PC-9 (cell line): ENCODE measurements at regions not wholly inside any gene's neighbourhood (a gene's known extent, or its start where the extent isn't known, plus 50 kb on each side); places are given as distances from the start of the nearest gene placed in this dataset.

Experiments
- BruUV-seq: library from RNA; stranded (reverse); fragments of 400-500 nt; replicated peaks from 2 replicates; lab custom pipeline; 2021; lab: Mats Ljungman, UMichigan
- CTCF ChIA-PET: fragments of 300-600 bp; sonication (Branson Sonifier 250); formaldehyde crosslinking; loops from one replicate; lab custom pipeline; 2022; ENCODE audit warnings: antibody characterized with exemption; lab: Charles Lee
- POLR2A ChIA-PET: fragments of 300-600 bp; sonication (Branson Sonifier 250); formaldehyde crosslinking; loops from one replicate; lab custom pipeline; 2022; ENCODE audit warnings: antibody characterized with exemption; ENCODE audit not compliant: unreplicated experiment; lab: Charles Lee
- DNase-seq, 2 experiments: peaks; one replicate each; pipeline versions ENCODE4 v3.0.0 to v3.0.0-alpha.2; 2015 to 2022; ENCODE audit warnings: mixed read lengths in 1 of 2
- H2AFZ ChIP-seq: fragments of 200-600 bp; sonication (generic); 2 replicates; pipeline ENCODE4 v1.8.1; 2017; ENCODE audit warnings: antibody characterized with exemption
- H3F3A ChIP-seq: fragments of 200-600 bp; sonication (generic); 2 replicates; pipeline ENCODE4 v1.8.1; 2017; ENCODE audit warnings: antibody characterized with exemption, mild to moderate bottlenecking, low read depth; ENCODE audit not compliant: insufficient read depth
- H3K27ac ChIP-seq: fragments of 200-600 bp; sonication (generic); 2 replicates; pipeline ENCODE4 v1.6.1; 2016; ENCODE audit warnings: mixed run types
- H3K27me3 ChIP-seq: fragments of 200-600 bp; sonication (generic); 2 replicates; pipeline ENCODE4 v1.6.1; 2016; ENCODE audit warnings: low read depth, mixed run types; ENCODE audit not compliant: insufficient read depth
- H3K36me3 ChIP-seq: fragments of 200-600 bp; sonication (generic); 2 replicates; pipeline ENCODE4 v1.6.1; 2016; ENCODE audit warnings: low read depth, mixed run types
- H3K4me1 ChIP-seq: fragments of 200-600 bp; sonication (generic); replicated peaks from 2 replicates; pipeline ENCODE4 v1.6.1; 2016; ENCODE audit warnings: mixed run types; ENCODE audit not compliant: insufficient read depth
- H3K4me2 ChIP-seq: fragments of 200-600 bp; sonication (generic); 2 replicates; pipeline ENCODE4 v1.6.1; 2017; ENCODE audit warnings: mixed run types
- H3K4me3 ChIP-seq: fragments of 200-600 bp; sonication (generic); 2 replicates; pipeline ENCODE4 v1.6.1; 2016; ENCODE audit warnings: mixed run types
- H3K79me2 ChIP-seq: fragments of 200-600 bp; sonication (generic); 2 replicates; pipeline ENCODE4 v1.6.1; 2017; ENCODE audit warnings: low read depth, mixed run types
- H3K9me2 ChIP-seq: fragments of 200-600 bp; sonication (generic); 2 replicates; pipeline ENCODE4 v1.8.1; 2017; ENCODE audit warnings: mild to moderate bottlenecking; ENCODE audit not compliant: insufficient read depth
- H3K9me3 ChIP-seq: fragments of 200-600 bp; sonication (generic); 2 replicates; pipeline ENCODE4 v1.8.1; 2016; ENCODE audit warnings: low read depth; ENCODE audit not compliant: insufficient read depth
- H4K20me1 ChIP-seq: fragments of 200-600 bp; sonication (generic); 2 replicates; pipeline ENCODE4 v1.8.1; 2017; ENCODE audit not compliant: insufficient read depth
- EZH2 ChIP-seq: fragments of 200-600 bp; sonication (generic); IDR thresholded peaks from 2 replicates; pipeline ENCODE4 v1.8.0; 2017; ENCODE audit warnings: antibody characterized with exemption, low read depth
- intact Hi-C: fragments of 100-400 bp; cut with micrococcal nuclease; formaldehyde crosslinking; loops from one replicate; pipeline ENCODE4 v1.10.0; 2022; ENCODE audit not compliant: unreplicated experiment
- TF ChIP-seq, protein P1 (sequence below): fragments of 200-600 bp; sonication (generic); conservative IDR thresholded peaks from 2 replicates; pipeline ENCODE4 v1.6.1; 2017; ENCODE audit warnings: mixed run types, antibody characterized with exemption, mild to moderate bottlenecking, moderate library complexity

DNA sequence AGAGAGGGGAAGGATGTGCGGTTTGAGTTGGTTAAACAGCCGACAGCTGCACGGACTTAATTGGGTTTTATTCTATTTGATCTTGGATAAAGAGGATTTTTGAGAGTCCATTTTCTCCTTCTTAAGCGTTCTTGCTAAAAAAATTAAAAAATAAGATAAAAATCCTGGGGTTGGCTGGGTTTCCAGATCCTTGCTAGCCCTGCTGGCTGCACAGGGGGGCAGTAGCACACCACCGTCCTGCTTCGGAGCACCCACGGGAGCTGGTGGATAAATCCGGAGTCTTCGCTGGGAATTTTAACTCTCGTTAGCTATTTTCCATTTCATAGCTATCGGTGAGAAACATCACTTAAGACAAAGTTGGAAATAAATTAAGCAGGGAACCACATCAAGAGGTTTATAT, 792.0 kb downstream of the TYW1 start:
- no peaks in the 10 kb centered on the region for H3K9me3 ChIP-seq

GRCh38 chr7:67791918-67792317, 795.3 kb downstream of the TYW1 start:
- H3K4me2 ChIP-seq = no peak overlapping the region
- H3K36me3 ChIP-seq = no peaks in the 10 kb centered on the region
- no peaks in the 10 kb centered on the region for H3K79me2 ChIP-seq
- peaks cover 21% of the 10 kb centered on the region for H3K27me3 ChIP-seq
- CTCF ChIA-PET = no interaction called here
- H3K9me2 ChIP-seq = no peaks in the 10 kb centered on the region
- no peak overlapping the region for H3K4me3 ChIP-seq
- H4K20me1 ChIP-seq = no peaks in the 10 kb centered on the region
- BruUV-seq = no TSS peak
- TF ChIP-seq, protein P1, sequence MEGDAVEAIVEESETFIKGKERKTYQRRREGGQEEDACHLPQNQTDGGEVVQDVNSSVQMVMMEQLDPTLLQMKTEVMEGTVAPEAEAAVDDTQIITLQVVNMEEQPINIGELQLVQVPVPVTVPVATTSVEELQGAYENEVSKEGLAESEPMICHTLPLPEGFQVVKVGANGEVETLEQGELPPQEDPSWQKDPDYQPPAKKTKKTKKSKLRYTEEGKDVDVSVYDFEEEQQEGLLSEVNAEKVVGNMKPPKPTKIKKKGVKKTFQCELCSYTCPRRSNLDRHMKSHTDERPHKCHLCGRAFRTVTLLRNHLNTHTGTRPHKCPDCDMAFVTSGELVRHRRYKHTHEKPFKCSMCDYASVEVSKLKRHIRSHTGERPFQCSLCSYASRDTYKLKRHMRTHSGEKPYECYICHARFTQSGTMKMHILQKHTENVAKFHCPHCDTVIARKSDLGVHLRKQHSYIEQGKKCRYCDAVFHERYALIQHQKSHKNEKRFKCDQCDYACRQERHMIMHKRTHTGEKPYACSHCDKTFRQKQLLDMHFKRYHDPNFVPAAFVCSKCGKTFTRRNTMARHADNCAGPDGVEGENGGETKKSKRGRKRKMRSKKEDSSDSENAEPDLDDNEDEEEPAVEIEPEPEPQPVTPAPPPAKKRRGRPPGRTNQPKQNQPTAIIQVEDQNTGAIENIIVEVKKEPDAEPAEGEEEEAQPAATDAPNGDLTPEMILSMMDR = no peak
- TF ChIP-seq EZH2 = no peak
- intact Hi-C loops = no loop called here
- H2AFZ ChIP-seq = no peak overlapping the region
- no peak overlapping the region for H3K27ac ChIP-seq
- no peaks in the 10 kb centered on the region for H3K4me1 ChIP-seq
- no peaks in the 10 kb centered on the region for H3K9me3 ChIP-seq
- POLR2A ChIA-PET = no interaction called here
- H3F3A ChIP-seq = no peaks in the 10 kb centered on the region
- no peak for DNase-seq

More for the DNA sequence above, 792.0 kb downstream of the TYW1 start:
- Histone ChIP-seq H3K36me3 (no peaks in the 10 kb centered on the region), H3F3A (no peaks in the 10 kb centered on the region), H2AFZ (no peak overlapping the region), H3K4me1 (no peaks in the 10 kb centered on the region), H3K79me2 (no peaks in the 10 kb centered on the region), H3K9me2 (no peaks in the 10 kb centered on the region), H3K4me2 (no peak overlapping the region), H3K4me3 (no peak overlapping the region), H4K20me1 (no peaks in the 10 kb centered on the region), H3K27ac (no peak overlapping the region), H3K27me3 (peaks cover 18% of the 10 kb centered on the region)
- TF ChIP-seq, protein P1 = peak; percentile 54
- no peak for TF ChIP-seq EZH2
- intact Hi-C loops = no loop called here
- DNase-seq = no peak
- POLR2A ChIA-PET = interaction anchor here (0.7 kb wide), 1 partner anchor 11 kb away, joined by 5 read pairs; no protein-coding TSS in a partner anchor
- CTCF ChIA-PET = no interaction called here
- no TSS peak for BruUV-seq

DNA sequence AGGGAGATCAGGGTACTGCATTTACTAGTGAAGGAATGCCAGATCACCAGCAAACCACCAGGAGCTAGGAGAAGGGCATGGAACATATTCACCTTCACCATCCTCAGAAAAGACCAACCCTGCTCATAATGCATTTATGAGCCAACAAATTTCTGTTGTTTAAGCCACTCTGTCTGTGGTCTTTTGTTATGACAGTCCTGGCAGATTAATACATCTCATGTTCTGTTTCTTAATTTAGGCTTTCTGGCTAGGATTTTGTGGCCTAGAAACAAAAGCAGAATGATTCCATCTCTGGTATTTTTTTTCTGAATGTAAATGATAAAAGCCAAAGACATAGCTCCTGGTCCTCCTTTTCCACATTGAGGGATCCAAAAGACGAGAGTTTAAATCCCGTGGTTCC, 797.9 kb downstream of the TYW1 start:
- Histone ChIP-seq H3K9me2 (no peaks in the 10 kb centered on the region), H3K79me2 (no peaks in the 10 kb centered on the region), H2AFZ (no peak overlapping the region), H3K27ac (no peak overlapping the region), H3F3A (no peaks in the 10 kb centered on the region), H4K20me1 (no peaks in the 10 kb centered on the region), H3K27me3 (0 out of 2 replicates have a peak, but pooled peaks cover 3% of the 10 kb centered on the region), H3K4me3 (no peak overlapping the region), H3K4me1 (no peaks in the 10 kb centered on the region), H3K36me3 (no peaks in the 10 kb centered on the region), H3K9me3 (no peaks in the 10 kb centered on the region), H3K4me2 (no peak overlapping the region)
- POLR2A ChIA-PET = no interaction called here
- intact Hi-C loops = no loop called here
- CTCF ChIA-PET = no interaction called here
- no peak for TF ChIP-seq EZH2
- TF ChIP-seq, protein P1 = no peak
- DNase-seq = no peak
- BruUV-seq = no TSS peak
